Neural progenitor cell (in vitro differentiated cells): ENCODE measurements at regions not wholly inside any gene's neighbourhood (a gene's known extent, or its start where the extent isn't known, plus 50 kb on each side); places are given as distances from the start of the nearest gene placed in this dataset.

Experiments
- EZH2 ChIP-seq: fragments of 200-600 bp; sonication (generic); IDR thresholded peaks from 2 replicates; pipeline ENCODE4 v1.6.1; 2017; ENCODE audit warnings: antibody characterized with exemption, mild to moderate bottlenecking, moderate library complexity
- EZH2phosphoT487 ChIP-seq: fragments of 200-600 bp; sonication (generic); IDR thresholded peaks from 2 replicates; pipeline ENCODE4 v1.6.1; 2017; ENCODE audit warnings: antibody characterized with exemption
- TF ChIP-seq, protein P1 (sequence below): fragments of 200-600 bp; sonication (generic); IDR thresholded peaks from 2 replicates; pipeline ENCODE4 v1.5.1; 2017; ENCODE audit warnings: antibody characterized with exemption, mild to moderate bottlenecking

DNA sequence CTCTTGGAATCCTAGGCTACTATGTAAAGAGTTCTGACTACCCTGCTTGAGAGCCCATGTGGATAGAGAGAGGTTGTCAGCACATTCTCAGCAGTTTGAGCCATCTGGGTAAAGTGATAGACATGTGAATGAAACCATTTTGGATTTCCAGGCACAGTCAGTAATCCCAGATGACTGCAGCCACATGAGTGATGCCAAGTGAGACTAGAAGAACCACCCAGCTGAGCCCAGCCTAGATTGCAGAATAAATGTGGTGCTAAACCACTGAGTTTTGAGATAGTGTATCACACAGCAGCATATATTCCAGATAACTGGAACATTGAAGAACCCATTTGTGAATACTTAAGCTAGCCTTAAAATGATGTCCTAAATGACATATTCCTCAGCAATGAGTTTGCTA, 166.2 kb downstream of the ATP6V1G3 start:
- TF ChIP-seq, protein P1, sequence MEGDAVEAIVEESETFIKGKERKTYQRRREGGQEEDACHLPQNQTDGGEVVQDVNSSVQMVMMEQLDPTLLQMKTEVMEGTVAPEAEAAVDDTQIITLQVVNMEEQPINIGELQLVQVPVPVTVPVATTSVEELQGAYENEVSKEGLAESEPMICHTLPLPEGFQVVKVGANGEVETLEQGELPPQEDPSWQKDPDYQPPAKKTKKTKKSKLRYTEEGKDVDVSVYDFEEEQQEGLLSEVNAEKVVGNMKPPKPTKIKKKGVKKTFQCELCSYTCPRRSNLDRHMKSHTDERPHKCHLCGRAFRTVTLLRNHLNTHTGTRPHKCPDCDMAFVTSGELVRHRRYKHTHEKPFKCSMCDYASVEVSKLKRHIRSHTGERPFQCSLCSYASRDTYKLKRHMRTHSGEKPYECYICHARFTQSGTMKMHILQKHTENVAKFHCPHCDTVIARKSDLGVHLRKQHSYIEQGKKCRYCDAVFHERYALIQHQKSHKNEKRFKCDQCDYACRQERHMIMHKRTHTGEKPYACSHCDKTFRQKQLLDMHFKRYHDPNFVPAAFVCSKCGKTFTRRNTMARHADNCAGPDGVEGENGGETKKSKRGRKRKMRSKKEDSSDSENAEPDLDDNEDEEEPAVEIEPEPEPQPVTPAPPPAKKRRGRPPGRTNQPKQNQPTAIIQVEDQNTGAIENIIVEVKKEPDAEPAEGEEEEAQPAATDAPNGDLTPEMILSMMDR: no peak
- TF ChIP-seq EZH2 (no peak), EZH2phosphoT487 (no peak)
